ENCODE measurements at regions not wholly inside any gene's neighbourhood (a gene's known extent, or its start where the extent isn't known, plus 50 kb on each side); places are given as distances from the start of the nearest gene placed in this dataset.

DNA sequence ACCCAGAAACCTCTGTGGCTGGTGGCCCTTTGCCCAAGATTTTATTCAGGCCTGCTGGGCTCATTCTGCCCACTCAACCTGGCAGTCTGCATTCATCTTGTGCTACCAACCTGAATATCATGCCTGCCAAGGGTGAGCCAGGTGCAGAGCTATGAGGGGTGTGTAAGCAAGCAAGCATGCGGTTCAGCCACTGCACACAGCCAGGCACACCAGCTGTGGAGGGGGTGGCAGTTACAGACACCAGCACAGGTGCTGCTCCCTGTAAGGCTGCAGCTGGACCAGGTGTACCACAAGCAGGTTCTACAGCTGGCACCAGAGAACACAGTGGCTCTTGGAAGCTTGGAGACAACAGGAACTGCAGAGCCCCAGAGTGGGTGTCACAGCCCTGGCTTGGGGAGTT is 633.2 kb downstream of the FBXO15 start:
- DNase-seq: no peak

DNA sequence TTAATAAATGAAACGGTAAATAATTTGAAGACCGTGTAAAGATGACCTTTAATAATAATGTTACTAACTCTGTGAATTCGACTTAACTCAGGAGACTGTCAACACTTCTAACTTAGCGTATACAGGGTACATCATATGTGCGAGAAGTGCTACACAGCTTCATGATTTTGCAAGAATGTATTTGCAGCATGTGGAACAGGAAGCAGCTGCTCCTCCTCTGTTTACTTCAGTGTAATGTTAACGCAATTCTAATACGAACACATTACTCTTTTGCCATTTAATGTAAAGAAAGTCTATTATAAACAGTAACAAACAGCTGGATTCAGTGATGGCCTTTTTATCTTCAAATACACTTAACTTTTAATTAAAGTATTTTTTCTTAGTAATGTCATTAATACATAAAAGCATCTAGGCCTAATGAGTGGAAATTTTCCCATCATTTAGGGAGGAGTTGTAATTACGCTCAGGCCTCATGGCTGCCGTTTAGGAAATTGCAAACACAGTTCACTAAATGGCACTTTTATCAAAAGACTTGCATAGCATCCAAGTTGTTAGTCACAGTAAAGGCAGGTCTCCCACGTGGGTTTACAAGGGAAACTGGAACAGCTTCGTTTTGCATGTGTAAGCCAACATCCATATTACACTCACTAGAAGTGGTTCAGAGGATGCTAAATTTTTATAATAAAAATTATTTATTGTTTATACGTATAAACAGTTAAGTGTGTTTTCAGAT is 635.7 kb downstream of the FBXO15 start:
- no peak for DNase-seq

DNA sequence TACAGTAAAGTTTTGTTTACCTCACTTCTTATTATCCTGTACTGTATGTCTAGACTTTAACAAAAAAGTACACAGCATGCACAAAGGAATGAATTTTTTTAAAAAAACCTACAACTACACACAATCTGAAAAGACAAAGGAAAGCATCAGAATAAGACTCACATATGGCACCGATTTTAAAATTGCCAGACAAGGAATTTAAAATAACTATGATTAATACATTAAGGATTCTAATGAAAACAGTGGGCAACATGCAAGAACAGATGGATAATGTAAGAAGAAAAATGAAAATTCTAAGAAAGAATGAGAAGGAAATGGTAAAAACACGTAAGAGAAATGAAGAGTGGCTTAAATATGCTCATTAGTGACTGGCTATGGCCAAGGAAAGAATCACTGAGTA is 638.2 kb downstream of the FBXO15 start:
- DNase-seq: no peak

DNA sequence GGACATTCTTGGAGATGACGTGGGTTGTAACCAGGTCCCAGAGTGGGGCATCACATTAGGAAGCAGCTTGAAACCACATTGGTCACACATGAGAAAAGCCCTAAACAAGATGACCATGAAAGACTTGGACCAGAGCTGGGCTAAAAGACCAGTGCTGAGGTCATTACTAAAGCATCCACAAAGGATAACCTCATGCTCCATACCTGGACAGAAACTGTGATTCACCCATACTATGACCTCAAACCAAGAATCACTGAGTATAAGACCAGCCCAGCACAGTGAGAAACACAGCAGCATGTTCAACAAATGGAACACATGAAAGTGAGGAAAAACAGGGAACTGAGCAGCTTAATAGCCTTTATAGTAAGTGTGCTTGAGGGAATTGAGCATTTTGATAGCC is 635.5 kb upstream of the NETO1 start:
- no peak for DNase-seq

DNA sequence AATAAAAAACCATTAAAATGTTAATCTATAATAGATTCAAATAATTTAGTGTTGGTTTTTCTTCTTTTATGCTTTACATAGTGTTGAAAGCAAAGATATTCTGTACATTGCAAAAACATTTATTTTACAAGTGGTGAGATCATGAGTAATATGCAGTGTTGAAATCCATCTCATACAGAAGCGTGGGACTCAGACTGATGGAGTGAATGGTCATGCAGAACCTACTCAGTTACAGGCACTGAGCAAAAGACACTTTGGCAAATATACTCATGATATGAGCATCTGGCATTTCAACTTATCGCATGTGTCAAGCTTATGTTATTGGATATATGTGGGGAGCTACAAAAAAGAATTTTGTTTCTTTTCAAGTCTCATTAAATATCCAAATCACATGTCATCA is 620.2 kb upstream of the NETO1 start:
- no peak for DNase-seq

DNA sequence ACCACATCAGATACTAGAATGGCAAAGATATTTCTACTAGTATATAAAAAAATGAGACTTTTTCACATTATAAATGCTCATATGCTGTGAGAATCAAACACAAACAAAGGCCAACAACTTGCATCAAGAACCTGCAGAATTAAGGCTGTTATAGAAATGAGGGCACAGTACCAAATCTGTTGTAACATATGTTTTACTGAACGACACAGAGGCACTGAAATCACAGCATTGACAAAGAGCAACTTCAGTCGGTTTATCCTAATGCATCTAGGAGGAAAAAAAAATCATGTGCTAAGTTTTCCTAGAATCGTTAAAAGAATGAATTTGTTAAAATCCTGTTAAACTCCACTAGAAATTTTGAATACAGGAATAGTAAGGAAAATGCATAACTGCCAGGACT is 617.4 kb upstream of the NETO1 start:
- no peak for DNase-seq

DNA sequence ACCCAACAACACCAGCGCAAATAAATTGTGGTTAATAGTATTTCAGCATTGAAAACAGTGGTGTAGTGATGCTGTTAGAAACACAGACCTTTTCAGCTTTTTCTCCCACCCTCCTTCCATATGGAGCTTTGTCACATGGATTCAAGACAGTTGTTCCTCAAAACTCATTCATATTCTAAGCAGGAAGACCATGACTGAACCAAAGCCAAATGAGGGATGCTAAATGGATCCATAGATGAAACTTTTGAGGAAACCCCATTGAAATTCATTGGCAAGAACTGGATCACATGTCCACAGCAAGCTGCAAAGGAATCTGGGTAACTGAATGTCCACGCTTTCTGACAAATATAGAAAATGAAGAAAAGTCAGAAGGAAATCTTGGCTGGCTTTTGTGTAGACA is 615.1 kb upstream of the NETO1 start:
- no peak for DNase-seq

DNA sequence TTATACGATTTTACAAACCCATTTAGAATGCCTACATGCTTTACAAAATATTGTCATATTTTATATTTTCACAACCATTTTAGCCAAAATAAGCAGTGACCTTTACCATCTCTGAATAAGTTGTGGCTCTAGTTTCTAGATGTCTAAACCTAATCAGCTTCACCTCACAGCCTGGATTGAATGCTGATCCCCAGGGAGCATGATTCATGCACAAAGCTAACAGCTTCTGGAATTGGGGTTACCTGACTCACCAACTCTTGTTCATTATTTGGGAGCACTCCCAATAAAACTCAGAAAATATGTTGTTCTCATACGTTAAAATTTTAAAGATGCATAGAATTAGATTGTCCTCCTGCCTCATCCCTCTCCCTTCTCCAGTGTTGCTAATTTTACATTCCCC is 611.7 kb upstream of the NETO1 start:
- no peak for DNase-seq

DNA sequence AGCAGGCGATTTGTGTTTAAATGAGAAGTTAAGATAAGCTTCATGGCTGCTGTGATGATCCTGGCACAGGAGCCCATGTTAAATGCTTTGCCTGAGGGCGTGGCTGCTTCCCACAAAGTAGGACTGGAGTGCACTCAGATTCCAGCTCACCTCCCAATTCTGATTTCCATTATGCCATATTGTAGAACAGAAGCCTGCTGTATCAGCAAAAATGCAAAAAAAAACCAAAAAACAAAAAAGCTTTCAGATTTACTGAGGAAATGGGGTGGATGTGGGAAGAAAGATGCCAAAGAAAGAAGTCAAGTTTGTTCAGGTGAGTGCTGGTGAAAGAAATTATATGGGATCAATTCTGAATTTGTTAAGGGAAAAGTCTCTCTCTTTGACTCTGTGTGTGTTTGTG is 610.4 kb upstream of the NETO1 start:
- DNase-seq: no peak

DNA sequence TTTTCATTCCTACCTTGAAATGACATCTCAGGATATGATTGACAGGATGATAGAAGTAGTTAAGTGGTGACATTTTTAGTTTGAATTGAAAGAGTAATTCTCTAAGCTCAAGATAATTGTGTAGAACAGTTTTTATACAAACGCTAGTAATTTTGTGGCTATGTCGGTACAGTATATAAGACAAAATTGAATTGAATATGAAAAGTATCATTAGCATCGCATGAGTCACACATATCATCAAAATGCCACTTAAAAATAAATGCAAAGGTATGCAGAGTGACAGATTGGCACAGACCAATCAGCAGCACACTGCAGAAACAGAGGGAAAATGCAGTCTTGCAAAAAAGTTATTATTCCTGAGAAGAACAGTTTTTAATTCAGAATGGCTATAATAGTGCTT is 608.2 kb upstream of the NETO1 start:
- DNase-seq: no peak

DNA sequence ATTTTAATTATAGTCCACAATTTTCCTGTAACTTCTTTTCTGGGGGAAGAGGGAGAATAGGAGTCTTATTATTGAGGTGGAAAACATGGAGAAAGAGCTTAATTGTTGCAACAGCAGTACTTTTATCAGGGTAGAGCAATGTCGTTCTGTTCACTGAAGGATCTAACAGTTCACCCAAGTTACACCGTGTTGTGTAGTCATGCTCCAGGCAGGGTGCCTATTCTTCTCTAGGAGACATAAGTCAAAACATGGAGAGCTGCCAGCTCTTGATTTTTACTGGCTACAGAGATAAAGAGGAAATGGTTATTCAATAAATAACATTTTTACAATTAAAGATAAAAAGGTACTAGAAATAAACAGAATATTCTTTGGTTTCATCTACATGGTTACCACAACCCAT is 594.3 kb upstream of the NETO1 start:
- DNase-seq: no peak

DNA sequence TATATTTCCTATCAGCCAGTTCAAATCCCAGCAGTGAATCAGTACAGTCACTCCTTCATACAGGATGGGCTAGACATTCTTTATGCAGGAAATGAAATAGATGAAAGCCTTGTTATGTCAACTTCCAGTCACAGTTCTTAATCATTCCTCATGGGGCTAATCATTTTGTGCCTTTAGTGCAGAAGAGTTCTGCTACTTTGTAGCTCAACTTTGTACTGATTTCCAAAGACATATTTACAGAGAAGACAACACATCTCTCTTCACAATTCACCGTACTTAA is 593.9 kb upstream of the NETO1 start:
- DNase-seq: no peak

DNA sequence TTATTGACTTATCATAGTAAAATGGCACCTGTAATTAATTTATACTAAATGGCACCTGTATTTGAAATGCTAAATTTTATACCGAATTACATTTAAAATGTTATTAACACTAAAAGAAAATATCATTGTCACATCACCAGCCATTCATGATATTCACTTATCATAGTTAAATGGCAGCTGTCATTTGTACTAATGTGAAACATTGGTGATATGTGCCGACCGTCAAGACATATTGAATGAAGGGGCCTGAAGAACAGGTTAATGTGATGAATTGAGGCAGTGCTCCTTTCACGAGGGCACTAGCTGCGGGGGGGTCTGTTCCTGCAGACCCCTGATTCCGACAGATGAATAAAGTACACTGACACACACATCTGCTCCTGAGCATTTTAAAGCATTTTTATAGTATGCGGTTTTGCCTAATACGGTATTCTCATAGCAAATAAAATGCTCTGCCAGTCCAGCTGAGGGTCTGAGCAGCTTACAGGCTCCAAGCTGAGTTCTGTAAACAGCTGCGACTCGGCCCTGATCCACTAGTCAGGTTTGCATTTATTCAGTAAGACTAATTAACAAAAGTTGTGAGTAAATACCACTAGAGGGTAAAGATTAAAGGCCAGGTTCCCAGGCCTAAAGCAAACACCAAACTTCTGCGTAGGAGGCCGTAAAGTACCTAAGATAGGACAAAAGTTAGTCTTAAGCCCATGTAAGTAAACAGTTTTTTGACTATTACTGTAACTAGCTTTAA is 593.4 kb upstream of the NETO1 start:
- DNase-seq: no peak

DNA sequence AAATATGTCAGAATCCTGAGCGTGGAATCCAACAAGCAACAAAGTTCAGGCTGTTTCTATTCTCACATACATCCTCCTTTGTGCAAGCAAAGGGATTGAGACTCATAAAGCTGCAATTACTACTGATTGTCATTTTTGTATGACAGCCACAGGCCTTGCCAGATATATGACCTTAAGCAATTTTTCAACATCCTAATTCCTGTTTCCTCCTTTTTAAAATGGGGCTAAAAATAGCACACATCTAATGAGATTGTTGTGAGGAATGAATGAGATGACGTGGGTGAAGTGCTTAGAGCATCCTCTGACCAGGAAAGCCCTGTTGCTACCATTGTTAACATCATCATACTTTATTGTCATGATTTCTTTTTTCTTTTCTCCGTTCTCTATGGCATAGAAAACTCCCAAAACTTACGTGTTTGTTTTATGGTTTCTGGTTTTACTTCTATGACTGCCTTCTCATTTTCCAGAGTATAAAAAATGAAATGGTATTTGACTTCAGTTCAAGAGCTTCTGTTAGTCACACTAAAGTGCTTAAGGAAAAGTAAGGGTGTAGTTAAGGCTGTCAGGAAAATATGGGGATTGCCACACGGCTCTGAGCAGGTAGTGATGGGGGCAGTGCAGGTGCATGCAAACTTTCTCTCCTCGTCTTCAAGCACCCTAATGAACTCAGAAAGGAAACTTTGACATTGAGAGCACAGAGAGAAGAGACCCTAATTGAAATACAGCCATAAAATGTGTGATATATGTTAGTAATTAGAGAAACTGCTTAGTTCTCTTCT is 590.6 kb upstream of the NETO1 start:
- DNase-seq: no peak

DNA sequence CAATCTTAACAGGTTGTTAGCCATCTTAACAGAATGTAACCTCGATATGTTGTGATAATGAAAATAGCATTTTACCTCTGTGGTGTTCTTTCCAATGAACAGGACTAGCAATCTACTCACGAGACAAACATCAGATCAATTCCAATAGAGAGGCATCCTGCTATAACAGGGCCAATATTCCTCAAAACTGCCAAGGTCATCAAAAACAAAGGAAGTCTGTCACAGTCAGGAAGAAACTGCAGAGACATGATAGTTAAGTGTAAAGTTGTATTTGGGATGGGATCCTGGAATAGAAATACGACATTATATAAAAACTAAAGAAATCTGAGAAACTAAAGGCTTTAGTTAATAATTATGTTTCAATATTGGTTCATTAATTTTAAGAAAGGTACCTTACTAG is 588.9 kb upstream of the NETO1 start:
- DNase-seq: no peak

DNA sequence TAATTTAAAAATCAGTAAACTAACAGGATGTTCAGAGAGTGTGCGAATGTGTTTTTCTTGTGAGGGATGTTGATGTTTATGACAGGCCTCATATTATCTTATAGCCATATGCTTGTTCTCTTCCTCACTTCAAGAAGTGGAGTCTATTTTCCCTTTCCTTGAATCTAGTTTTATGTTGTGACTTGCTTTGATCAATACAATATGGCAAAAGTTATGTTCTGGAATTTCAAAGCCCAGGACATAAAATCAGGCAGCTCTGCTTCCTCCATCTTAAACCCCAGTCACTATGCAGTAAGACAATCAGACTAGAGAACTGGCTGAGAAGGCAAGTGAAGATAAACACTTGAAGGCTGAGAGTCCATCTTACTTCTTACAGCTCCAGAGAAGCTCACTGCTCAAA is 585.1 kb upstream of the NETO1 start:
- no peak for DNase-seq

DNA sequence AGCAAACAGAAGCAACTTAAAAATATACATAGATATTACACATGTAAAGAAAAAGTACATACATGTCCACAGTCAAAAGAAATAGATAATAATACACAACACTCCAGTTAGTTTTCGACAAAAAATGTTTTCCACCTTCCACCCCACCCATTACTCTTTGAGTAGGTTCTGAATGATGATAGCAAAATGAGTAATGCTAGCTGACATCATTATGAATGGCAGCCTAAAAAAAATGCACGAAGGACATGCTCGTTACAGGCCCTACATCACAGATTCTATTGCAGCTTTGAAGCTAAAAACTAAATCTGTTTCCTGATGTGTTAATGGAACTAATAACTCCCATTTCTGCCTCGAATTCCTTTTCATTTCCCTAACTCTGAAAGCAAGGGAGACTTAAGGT is 578.7 kb upstream of the NETO1 start:
- DNase-seq: no peak

DNA sequence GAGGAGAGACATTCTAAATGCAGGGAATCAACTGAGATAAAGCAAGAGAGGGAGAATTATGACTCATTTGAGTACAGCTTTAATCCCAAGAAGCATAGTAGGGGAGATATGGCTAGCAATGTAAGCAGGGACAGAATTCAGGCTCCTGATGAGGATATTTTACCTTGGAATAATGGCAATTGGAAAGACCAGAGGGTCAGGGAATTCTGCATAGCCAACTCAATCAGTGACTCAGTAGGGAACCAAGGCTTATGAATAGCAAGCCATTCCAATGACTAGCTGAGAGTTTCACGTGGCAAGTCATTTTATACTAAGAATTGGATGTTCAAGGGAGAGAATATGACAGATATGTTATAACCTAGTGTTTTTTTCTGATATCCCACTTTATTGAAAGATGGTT is 563.8 kb upstream of the NETO1 start:
- DNase-seq: no peak

DNA sequence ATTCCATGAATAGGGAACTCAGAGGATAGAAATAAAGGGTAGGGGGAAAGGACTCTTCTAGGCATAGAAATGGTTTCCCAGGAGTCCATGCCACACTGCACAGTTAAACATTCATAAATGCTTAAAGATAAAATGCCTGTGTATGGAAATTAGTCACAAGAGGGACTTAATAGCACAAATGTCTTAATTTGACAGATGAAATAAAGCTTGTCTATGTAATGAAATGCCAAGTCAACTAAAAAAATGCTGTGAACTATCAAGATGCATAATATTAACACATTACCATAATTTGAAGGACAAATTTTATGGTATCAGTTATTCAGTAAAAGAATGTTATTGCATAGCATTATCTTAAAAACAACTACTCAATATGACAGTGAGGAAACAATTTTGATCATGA is 553.2 kb upstream of the NETO1 start:
- no peak for DNase-seq

DNA sequence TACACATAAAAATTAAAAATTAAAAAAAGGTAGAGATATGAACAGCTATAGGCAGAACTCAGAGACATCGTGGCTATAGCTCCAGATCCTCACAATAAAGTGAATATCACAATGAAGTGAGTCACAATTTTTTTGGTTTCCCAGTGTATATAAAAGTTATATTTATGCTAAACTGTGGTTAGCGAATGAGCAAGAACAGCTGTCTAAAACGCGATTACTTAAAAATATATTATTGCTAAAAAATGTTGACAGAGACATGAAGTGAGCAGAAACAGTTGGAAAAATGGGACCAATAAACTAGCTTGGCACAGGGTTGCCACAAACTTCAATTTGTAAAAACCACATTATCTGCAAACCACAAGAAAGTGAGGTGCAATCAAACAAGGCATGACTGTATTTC is 551.7 kb upstream of the NETO1 start:
- no peak for DNase-seq

DNA sequence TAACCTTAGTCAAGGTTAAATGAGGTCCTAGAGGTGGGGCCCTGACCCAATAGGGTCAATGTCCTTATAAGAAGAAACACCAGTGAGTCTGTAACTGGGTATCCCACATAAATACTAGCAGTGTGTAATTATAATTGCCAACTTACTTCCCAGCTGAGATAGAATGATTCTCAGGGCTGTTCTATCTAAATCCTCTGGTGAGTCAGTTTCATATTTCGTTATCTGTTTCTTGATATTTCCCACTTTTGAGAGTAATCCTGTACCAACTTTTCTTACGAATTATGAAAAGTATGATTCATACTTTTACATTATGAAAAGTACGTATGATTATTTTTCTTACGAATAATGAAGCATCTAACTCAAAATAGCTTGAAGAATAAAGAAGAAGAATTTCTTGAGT is 546.8 kb upstream of the NETO1 start:
- no peak for DNase-seq

DNA sequence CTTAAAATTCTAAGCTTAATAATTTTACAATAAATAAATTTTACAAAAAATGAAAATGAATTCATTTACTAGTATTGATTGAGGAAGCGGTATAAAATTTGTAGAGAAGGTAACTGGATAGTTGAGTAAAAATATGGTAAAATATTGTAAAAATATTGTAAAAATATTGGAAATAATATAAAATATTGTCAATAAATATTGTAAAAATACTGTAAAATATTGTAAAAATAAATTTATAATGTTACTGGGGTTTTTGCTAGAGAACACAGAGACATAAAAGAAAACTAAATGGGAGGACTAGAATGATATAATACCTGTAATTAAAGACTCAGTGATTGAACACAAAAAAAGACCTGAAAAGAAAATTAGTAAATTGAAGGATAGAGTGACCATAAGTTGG is 546.3 kb upstream of the NETO1 start:
- DNase-seq: no peak

DNA sequence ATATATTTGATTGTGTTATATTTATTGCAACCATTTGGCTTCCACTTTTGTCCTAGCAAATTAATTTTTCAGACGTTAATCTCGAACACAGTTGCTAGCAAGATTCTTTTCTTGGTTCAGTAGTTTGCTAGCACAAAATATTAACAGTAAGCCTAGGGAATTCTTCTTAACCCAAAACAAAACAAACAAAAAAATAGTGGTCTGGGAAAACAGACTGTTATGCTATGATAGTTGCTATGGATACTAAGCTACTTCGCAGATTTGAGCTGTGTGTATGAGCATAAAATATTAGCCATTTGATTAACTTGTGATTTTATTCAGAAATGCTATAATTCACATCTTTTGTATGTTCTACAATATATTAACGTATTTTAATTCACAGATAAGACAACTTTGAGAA is 541.5 kb upstream of the NETO1 start:
- no peak for DNase-seq

DNA sequence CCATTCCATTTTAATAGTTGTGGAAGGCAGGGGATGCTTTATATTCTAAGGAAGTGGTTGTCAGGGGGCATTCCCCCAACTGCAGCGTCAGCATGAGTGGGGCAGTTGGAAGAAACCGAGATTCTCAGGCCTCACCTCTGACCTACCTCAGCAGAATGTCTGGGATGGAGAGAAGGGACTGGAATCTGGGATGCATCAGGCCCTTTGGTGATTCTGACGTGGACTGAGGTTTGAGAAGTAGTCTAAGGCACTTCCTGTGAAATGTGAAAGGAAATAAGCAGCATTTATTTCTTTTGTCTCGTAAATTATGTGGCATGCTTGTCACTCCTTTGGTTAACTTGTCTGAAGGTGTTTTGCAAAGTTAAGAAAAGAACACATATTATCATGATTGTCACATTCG is 540.7 kb upstream of the NETO1 start:
- DNase-seq: no peak

DNA sequence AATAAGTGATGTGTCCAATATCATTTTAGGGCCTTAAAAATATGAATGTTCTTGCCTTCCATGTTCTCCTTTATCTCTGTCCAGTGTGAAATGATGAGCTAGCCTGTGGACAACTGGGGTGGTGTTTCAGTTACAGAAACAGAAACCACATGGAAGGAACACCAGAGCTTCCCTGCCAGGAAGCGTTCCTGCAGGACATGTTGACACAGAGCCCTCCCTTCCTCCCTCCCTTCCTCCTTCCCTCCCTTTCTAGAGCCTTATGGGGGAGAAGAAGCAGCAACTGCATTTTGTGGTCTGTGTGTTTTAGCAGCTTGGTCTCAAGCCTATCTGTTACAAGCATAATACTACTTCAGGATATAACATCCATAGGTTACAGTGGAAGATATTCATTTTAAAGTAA is 539.7 kb upstream of the NETO1 start:
- no peak for DNase-seq
